ENCODE measurements at regions not wholly inside any gene's neighbourhood (a gene's known extent, or its start where the extent isn't known, plus 50 kb on each side); places are given as distances from the start of the nearest gene placed in this dataset.
A peak's percentile ranks its signal among the peaks of the same experiment; 100 is the strongest.

GRCh38 chr12:67887065-67887464 lies 102.2 kb upstream of the IFNG-AS1 start:
- Histone ChIP-seq H3K4me3 (ENCODE audit: insufficient read depth, low read depth, low read length) (no peak overlapping the region), H4K20me1 (ENCODE audit: insufficient read depth, low read length) (no peaks in the 10 kb centered on the region), H3K36me3 (ENCODE audit: insufficient read depth, low read length) (no peaks in the 10 kb centered on the region), H3K4me2 (ENCODE audit: low read length) (no peak overlapping the region), H2AFZ (ENCODE audit: low read depth, low read length) (no peak overlapping the region), H3K27ac (ENCODE audit: low read depth, low read length) (no peak overlapping the region), H3K9ac (ENCODE audit: low read length) (no peak overlapping the region), H3K9me3 (ENCODE audit: insufficient read depth, low read depth, low read length) (no peaks in the 10 kb centered on the region), H3K27me3 (ENCODE audit: insufficient read depth, low read length) (no peaks in the 10 kb centered on the region), H3K4me1 (ENCODE audit: insufficient read depth, low read length) (peaks cover 3% of the 10 kb centered on the region), H3K79me2 (ENCODE audit: insufficient read depth, low read length) (no peaks in the 10 kb centered on the region)
- FAIRE-seq (no peak), DNase-seq (ENCODE audit: low read depth) (no peak)
- no peak for TF ChIP-seq CTCF (IDR thresholded peaks at IDR 0.05; ENCODE audit: insufficient read depth, low read depth, low read length)
- H3K9me3 Mint-ChIP-seq (ENCODE audit: unreplicated experiment) = peaks cover 2% of the 10 kb centered on the region
- no peak overlapping the region for H3K4me3 Mint-ChIP-seq (ENCODE audit: unreplicated experiment)
- peaks cover 10% of the 10 kb centered on the region for H3K27me3 Mint-ChIP-seq (ENCODE audit: low read depth, unreplicated experiment)
- no peak overlapping the region for H3K27ac Mint-ChIP-seq (ENCODE audit: unreplicated experiment)
- no peaks in the 10 kb centered on the region for H3K4me1 Mint-ChIP-seq (ENCODE audit: low read depth, unreplicated experiment)
- no peaks in the 10 kb centered on the region for H3K36me3 Mint-ChIP-seq (ENCODE audit: low read depth, unreplicated experiment)

GRCh38 chr12:67889931-67890330 lies 99.3 kb upstream of the IFNG-AS1 start:
- Histone ChIP-seq H3K27ac (ENCODE audit: low read depth, low read length) (no peak overlapping the region), H3K4me3 (ENCODE audit: insufficient read depth, low read depth, low read length) (no peak overlapping the region), H3K9me3 (ENCODE audit: insufficient read depth, low read depth, low read length) (no peaks in the 10 kb centered on the region), H3K79me2 (ENCODE audit: insufficient read depth, low read length) (no peaks in the 10 kb centered on the region), H3K9ac (ENCODE audit: low read length) (no peak overlapping the region), H2AFZ (ENCODE audit: low read depth, low read length) (no peak overlapping the region), H3K36me3 (ENCODE audit: insufficient read depth, low read length) (no peaks in the 10 kb centered on the region), H3K4me2 (ENCODE audit: low read length) (no peak overlapping the region), H3K27me3 (ENCODE audit: insufficient read depth, low read length) (no peaks in the 10 kb centered on the region), H3K4me1 (ENCODE audit: insufficient read depth, low read length) (peaks cover 3% of the 10 kb centered on the region), H4K20me1 (ENCODE audit: insufficient read depth, low read length) (no peaks in the 10 kb centered on the region)
- peaks cover 7% of the 10 kb centered on the region for H3K27me3 Mint-ChIP-seq (ENCODE audit: low read depth, unreplicated experiment)
- no peak for TF ChIP-seq CTCF (IDR thresholded peaks at IDR 0.05; ENCODE audit: insufficient read depth, low read depth, low read length)
- no peak for TF ChIP-seq EZH2 (IDR thresholded peaks at IDR 0.05; ENCODE audit: insufficient read depth, low read length)
- no peaks in the 10 kb centered on the region for H3K36me3 Mint-ChIP-seq (ENCODE audit: low read depth, unreplicated experiment)
- FAIRE-seq = peak; percentile 37
- H3K9me3 Mint-ChIP-seq (ENCODE audit: unreplicated experiment) = peaks cover 4% of the 10 kb centered on the region
- peaks cover 1% of the 10 kb centered on the region for H3K4me1 Mint-ChIP-seq (ENCODE audit: low read depth, unreplicated experiment)
- no peak overlapping the region for H3K4me3 Mint-ChIP-seq (ENCODE audit: unreplicated experiment)
- no peak for DNase-seq (ENCODE audit: low read depth)
- H3K27ac Mint-ChIP-seq (ENCODE audit: unreplicated experiment) = no peak overlapping the region

- H4K20me1 ChIP-seq (ENCODE audit: insufficient read depth, low read length) = no peaks in the 10 kb centered on the region
- H3K4me3 Mint-ChIP-seq (ENCODE audit: unreplicated experiment) = no peak overlapping the region
- no peak overlapping the region for H3K4me3 ChIP-seq (ENCODE audit: insufficient read depth, low read depth, low read length)
- no peaks in the 10 kb centered on the region for H3K36me3 ChIP-seq (ENCODE audit: insufficient read depth, low read length)
- TF ChIP-seq EZH2 (IDR thresholded peaks at IDR 0.05; ENCODE audit: insufficient read depth, low read length) (no peak), CTCF (IDR thresholded peaks at IDR 0.05; ENCODE audit: insufficient read depth, low read depth, low read length) (no peak)
- no peaks in the 10 kb centered on the region for H3K79me2 ChIP-seq (ENCODE audit: insufficient read depth, low read length)
- H3K27ac Mint-ChIP-seq (ENCODE audit: unreplicated experiment) = no peak overlapping the region
- no peak overlapping the region for H3K9ac ChIP-seq (ENCODE audit: low read length)
- no peaks in the 10 kb centered on the region for H3K9me3 ChIP-seq (ENCODE audit: insufficient read depth, low read depth, low read length)
- H3K27me3 ChIP-seq (ENCODE audit: insufficient read depth, low read length) = no peaks in the 10 kb centered on the region
- no peak overlapping the region for H3K27ac ChIP-seq (ENCODE audit: low read depth, low read length)
- H3K4me1 ChIP-seq (ENCODE audit: insufficient read depth, low read length) = no peaks in the 10 kb centered on the region
- no peaks in the 10 kb centered on the region for H3K36me3 Mint-ChIP-seq (ENCODE audit: low read depth, unreplicated experiment)
- peaks cover 4% of the 10 kb centered on the region for H3K9me3 Mint-ChIP-seq (ENCODE audit: unreplicated experiment)
- no peak for FAIRE-seq
- no peak overlapping the region for H3K4me2 ChIP-seq (ENCODE audit: low read length)
- peaks cover 1% of the 10 kb centered on the region for H3K4me1 Mint-ChIP-seq (ENCODE audit: low read depth, unreplicated experiment)
- no peak for DNase-seq (ENCODE audit: low read depth)
- peaks cover 7% of the 10 kb centered on the region for H3K27me3 Mint-ChIP-seq (ENCODE audit: low read depth, unreplicated experiment)
- H2AFZ ChIP-seq (ENCODE audit: low read depth, low read length) = no peak overlapping the region
Observed at GRCh38 chr12:67890726-67891258, 98.5 kb upstream of the IFNG-AS1 start.
